Activated CD4-positive, alpha-beta T cell treated with anti-CD3 and anti-CD28 coated beads for 24 hours (primary cell): ENCODE measurements at regions not wholly inside any gene's neighbourhood (a gene's known extent, or its start where the extent isn't known, plus 50 kb on each side); places are given as distances from the start of the nearest gene placed in this dataset.

Source experiments
- DNase-seq, 2 donors: peaks; one replicate each; pipeline ENCODE4 v3.0.0-alpha.2; 2020; ENCODE audit warnings: low read depth in 2 of 2

- DNase-seq = no peak
These were observed 139.9 kb upstream of the C14orf180 start for GRCh38 chr14:104439625-104440024.

GRCh38 chr14:104440297-104440956, 139.1 kb upstream of the C14orf180 start:
- no peak for DNase-seq

GRCh38 chr14:104441275-104442106, 138.1 kb upstream of the C14orf180 start:
- DNase-seq = no peak

- DNase-seq = no peak
These were observed 137.4 kb upstream of the C14orf180 start for GRCh38 chr14:104442107-104442551.

- DNase-seq = no peak
These were observed 136.8 kb upstream of the C14orf180 start for GRCh38 chr14:104442631-104443390.

- no peak for DNase-seq
These were observed 136.0 kb upstream of the C14orf180 start for GRCh38 chr14:104443391-104444158.

GRCh38 chr14:104444159-104445030, 135.2 kb upstream of the C14orf180 start:
- DNase-seq = no peak

- DNase-seq = no peak
These were observed 134.5 kb upstream of the C14orf180 start for GRCh38 chr14:104445086-104445485.

GRCh38 chr14:104445832-104446381, 133.7 kb upstream of the C14orf180 start:
- DNase-seq = no peak

- DNase-seq = no peak
These were observed 133.0 kb upstream of the C14orf180 start for GRCh38 chr14:104446611-104447010.

- DNase-seq = no peak
These were observed 131.8 kb upstream of the C14orf180 start for GRCh38 chr14:104447750-104448149.

- no peak for DNase-seq
These were observed 131.2 kb upstream of the C14orf180 start for GRCh38 chr14:104448321-104448720.

GRCh38 chr14:104448721-104449120, 130.8 kb upstream of the C14orf180 start:
- no peak for DNase-seq

GRCh38 chr14:104450811-104451401, 128.7 kb upstream of the C14orf180 start:
- DNase-seq = no peak

GRCh38 chr14:104451474-104451873, 128.1 kb upstream of the C14orf180 start:
- DNase-seq = no peak

GRCh38 chr14:104458845-104459244, 120.7 kb upstream of the C14orf180 start:
- no peak for DNase-seq

GRCh38 chr14:104460791-104461651, 118.5 kb upstream of the C14orf180 start:
- no peak for DNase-seq

GRCh38 chr14:104461676-104462449, 117.7 kb upstream of the C14orf180 start:
- no peak for DNase-seq
